ENCODE measurements at regions not wholly inside any gene's neighbourhood (a gene's known extent, or its start where the extent isn't known, plus 50 kb on each side); places are given as distances from the start of the nearest gene placed in this dataset.

- TF ChIP-seq CTCF (conservative IDR thresholded peaks at IDR 0.05) (no peak), EZH2 (IDR thresholded peaks at IDR 0.05; ENCODE audit: low read depth) (no peak)
These were observed 177.4 kb upstream of the CRBN start for GRCh38 chr3:3356846-3357245.

Measured in PC-9 (cell line).